RPMI7951 (cell line): ENCODE measurements at regions not wholly inside any gene's neighbourhood (a gene's known extent, or its start where the extent isn't known, plus 50 kb on each side); places are given as distances from the start of the nearest gene placed in this dataset.
"Not testable (repeated sequence)": the region's sequence is repeated elsewhere in the genome, so short reads cannot be mapped to it uniquely, and the experiment has no call there.

ENCODE experiments used
- DNase-seq: peaks from one replicate; pipeline ENCODE4 v3.0.0-alpha.2; 2012; ENCODE audit warnings: low read depth

DNA sequence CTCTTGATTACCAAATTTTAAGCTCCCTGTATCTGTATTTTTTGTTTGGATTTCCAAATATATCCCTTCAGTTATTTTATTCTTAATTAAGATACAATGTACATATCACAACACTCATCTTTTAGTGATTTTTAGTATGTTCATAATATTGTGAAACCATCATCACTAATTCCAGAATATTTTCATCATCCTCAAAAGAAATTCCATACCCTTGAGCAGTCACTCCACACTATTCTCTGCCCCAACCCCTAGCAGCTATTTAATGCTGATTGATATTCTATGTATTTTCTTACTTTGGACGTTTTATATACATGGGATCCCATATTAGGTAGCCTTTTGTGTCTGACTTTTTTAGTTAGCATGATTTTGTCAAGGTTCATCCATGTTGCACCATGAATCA, 127.4 kb upstream of the SLC8A1 start:
- no peak for DNase-seq

DNA sequence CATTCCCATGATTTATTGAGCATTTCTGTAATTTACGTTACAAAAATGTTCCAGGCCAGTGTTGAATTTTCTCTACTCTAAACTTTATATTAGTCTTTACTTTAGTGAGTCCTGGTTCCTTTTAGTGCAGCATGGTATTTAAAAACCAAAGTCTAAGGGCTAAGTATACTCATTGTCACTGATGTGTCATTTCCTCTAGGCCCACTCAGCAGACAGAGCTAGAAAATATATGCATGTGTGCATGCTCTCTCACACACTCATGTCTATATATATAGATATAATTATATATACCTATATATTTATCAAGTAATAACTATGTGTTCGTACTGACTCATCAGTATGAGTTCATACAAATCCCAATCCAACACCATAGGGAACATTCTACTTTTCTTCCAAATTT, 132.5 kb upstream of the SLC8A1 start:
- DNase-seq, result no peak

DNA sequence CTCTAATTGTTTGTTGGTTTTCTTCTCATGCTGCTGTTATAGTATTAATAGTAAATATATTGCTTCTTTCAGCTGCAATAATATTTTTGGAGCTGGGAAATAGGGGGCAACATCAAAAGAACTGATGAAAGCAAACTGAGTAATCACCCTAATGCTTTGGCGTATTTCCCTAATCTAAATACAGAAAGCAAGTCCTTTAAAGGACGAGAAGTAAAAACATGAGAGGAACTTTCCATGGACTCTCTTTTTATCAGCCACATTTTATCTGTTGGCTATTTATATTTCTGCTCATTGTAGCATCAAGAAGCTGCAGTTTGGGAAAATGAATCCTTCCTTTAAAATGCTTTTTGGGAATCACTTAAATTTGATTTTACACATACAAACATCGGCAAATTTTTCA, 139.9 kb upstream of the SLC8A1 start:
- no peak for DNase-seq

DNA sequence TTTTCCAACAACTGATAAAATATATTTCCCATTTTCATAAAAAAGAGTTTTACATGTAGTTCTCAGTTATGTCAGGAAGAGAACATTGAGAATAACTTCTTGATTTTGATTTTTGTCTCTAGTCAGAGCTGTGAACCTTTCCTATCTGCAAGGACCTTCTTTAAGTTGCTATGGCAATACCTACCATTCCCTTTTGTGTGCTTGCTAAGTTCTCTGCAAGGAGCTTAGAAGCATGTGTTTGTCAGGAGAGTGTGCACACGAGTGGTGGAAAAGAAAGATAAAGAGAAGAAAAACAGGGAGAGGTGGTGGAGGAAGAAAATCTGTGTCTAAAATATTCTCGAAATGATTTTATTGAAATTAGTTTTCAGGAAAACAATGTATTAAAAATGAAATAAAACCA, 140.3 kb upstream of the SLC8A1 start:
- DNase-seq, result no peak

DNA sequence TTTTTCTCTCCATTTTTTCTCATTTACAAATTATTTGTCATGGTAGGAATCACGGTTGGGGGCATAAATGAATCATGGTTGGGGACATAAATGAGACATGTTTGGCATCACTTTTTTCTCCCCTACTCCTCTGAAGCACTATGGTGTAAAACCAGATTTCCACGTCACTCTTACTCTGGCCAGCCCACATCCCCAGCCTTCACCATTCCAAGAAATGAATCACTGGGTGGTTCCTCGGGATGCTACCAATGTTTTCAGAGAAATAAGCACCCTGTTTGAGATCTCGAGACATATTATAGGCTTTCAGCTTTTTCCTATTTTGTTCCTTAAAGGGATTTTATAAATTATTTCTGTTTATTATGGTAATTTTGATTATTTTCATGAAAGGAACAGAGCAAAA, 155.0 kb upstream of the SLC8A1 start:
- DNase-seq, result peak; percentile 9

DNA sequence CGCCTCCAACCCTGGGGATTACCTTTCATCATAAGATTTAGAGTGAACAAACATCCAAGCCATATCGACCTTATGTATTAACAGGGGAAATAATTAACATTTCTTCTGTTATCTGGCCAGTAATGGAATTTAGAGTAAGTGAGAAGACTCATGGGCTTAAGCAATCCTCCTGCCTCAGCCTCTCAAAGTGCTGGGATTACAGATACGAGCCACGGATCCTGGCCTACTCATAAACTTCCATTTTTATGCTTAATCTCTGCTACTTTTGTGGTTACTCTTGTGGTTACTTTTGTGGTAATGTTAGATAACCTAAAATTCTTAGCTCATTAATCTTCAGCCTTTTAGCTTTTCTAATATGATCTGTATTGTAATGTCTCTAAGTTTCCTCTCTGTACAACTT, 159.3 kb upstream of the SLC8A1 start:
- peak; percentile 2 for DNase-seq

DNA sequence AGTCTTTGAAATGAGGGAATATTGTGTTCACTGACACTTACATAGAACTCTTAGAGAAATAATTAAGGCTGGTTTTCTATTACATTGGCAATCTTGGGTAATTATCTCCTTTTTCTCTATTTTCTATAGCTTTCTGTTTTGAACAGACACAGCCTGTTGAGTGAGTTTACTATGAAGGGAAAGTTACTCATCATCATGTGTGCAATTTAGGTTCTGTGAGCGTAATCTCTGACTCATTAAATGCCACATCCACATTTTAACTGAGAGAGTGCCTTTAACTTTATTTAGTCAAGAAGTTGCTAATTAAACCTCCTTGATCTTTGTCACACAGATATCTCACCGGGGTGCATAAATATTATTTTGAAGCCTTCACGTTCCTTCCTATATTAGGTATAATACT, 174.0 kb upstream of the SLC8A1 start:
- peak; percentile 54 for DNase-seq

DNA sequence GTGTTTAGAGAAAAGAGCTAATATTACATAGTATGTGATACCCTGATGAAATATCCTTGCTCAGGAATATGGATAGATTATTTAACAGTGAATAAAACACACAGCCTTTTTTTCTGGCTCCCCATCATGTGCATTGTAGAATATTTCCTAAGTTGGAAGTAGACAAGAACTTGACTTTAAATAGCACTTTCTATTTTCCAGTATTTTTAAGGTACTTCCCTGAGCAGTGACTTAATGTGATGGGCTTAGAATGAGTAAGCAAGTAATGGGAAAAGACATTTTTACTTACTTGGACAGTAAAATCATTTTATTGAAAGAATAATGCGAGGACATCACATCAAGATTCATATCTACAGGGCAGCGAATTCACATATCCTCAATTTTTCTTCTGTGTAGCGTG, 176.7 kb upstream of the SLC8A1 start:
- no peak for DNase-seq

DNA sequence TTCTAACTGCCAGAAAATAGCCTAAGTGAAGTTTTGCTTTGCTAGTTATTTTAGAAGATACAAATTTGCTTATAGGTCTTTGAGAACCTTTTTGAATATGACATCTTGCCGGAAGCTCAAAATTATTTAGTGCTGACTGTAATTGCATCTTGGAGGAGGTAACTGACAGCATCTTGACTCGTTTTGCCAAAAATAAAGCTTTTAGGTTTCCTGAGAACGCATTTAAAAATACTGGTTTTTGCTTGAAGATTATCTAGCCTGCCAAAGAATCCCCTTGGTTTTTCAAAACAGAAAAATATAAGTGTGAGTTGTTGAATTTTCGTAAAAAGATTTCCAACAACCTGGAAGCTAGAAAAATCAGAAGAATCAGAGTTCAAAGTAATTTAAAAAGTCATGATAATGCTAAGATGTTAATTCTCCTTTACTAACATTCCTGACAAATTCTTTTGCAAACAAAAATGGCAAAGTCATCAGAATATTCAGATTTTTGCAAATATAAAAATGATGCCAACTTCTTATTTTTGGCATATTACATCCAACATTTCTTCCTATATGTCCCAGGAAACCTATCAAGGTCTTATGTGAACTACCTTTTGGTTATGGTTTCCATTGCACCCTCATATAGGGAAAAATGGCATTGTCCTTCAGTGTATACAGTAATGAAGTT, 178.0 kb upstream of the SLC8A1 start:
- no peak for DNase-seq

DNA sequence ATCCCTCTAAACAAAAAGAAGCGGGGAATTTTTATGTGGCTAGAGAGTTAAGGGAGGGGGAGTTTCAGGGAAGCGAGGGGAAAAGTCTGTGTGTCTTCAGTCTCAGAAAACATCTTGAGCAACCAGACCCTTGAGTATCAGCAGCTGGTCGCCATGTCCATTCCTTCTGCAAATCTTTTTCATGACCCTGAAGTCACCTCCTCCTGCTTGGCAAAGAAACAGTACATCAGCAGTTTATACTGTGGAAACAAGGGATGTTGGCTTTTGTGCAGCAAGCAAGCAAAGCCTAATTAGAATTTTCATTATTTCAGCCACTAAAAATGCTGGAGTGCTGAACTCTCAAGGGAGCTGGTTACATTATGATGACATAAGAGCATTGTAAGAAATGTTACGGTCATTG, 187.4 kb upstream of the SLC8A1 start:
- DNase-seq, result no peak

DNA sequence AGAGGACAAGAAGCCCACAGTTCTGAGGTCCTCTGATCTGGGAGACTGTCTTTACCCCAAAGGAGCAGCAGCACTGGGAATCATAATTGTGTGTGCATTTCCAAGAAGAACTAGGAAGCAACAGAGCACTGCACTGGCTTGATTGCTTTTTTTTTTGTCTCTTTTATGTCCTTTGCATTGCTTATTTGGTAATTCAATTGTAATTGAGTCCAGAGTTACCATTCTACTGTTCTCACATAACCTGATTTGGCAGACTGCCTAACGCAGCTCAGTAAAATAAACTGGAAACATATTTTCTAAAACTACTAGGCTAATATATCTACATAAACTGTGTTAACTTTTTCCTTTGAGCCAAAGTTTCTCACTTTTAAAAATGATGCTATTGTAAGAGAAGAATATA, 190.3 kb upstream of the SLC8A1 start:
- DNase-seq, result no peak

DNA sequence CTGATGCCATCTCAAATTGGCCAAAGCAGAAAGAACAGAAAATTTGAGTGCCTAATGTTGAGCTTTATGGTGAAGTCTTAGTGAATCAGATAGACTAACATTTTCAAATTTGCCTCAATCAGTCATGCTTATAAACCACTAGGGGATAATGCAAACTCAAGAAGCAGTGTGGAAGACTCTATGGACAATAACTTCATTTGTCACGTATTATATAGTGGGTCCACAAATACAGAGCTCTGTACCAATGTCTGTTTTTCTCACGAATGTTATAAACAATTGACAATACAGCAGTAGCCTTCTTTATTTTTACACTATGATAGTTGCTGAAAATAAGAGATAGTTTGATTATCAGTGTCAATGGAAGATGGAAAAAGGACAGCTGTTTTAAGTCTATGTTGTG, 190.8 kb upstream of the SLC8A1 start:
- DNase-seq, result no peak

DNA sequence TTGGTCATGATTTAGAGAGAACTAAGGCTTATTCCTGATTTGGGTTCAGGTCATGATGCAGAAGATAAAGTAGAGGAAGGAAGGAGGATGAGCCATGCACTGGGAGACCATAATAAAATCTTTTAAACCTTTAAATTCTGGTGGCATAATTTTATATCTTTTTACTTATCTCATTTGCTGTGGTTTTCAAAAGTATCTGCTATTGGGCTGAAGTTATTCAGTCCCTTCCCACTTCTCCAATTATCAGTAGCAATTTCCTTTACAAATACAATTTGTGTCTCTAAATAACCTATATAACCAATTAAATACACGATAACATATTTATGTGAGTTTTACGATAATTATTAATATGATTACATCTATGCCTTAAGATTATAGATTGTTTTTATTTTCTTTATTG, 194.8 kb upstream of the SLC8A1 start:
- no peak for DNase-seq

DNA sequence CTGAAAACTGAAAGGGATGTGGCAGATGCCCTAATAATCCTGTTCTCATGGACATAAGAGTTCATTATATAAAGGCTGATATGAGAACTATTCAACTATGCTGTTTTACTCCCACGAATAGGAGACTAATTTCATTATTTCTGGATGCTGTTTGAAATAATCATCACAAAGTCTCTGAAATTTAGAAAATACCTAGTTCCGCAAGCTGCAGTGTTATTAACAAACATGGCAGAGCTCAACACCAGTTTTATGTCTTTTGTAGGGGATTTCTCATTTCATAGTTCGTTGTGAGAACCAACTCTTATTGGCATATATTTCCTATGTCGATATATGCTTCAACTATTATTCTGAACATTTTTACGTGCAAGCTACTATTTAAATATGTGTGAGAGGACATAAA, 200.3 kb upstream of the SLC8A1 start:
- no peak for DNase-seq

DNA sequence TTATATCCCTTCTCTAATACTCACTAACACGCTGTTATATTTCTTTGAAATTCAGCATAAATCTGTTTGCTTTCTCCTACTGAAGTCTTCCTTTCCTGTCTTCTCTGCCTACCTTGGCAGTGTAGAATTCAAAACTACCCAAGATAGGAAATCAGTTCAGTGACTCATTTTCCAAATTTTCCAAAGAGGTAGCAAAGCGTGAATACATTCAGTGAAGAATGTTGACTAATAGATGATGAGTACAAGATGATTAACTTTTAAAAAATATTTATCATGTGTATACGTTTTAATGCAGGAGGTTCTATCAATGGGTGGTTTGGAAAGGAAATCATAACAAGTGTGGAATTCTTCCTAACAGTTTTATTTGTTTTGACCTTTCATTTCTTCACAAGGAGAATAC, 201.9 kb upstream of the SLC8A1 start:
- no peak for DNase-seq

DNA sequence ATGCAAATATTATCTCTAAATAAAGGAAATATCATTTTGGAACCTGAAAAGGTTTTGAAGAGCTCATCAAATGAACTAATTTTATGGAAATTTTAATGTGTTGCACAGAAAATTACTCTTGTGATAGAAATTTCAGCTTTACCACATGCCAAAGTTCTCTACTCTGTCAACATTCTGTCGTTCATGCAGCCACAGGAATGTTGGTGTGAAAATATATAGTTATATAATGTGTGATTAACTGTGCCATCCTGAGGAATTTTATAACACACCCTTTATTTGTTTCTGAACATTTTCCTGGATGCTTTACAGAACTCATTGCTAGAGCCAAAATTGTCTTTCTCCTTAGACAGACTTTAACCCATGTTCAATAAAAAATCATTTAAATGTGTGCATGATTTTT, 202.5 kb upstream of the SLC8A1 start:
- DNase-seq, result no peak

DNA sequence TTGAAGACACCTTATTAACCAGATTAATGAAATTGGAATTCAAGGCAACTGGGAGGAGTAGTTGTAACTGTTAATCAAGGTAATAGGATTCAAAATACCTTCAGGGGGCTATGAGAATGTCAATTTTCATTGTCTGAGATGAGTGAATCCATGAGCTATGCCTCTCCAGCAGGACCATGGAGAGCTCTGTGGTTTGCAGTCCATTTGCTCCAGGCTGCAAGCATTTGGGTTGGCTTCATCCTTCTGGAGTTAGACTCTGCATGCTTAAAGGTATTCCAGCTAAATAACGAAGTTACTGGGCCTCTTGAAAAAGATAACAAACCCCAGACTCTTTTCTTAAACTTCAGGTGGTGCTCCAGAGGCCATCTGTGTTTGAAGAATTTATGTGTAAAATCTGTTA, 207.1 kb upstream of the SLC8A1 start:
- peak; percentile 22 for DNase-seq

DNA sequence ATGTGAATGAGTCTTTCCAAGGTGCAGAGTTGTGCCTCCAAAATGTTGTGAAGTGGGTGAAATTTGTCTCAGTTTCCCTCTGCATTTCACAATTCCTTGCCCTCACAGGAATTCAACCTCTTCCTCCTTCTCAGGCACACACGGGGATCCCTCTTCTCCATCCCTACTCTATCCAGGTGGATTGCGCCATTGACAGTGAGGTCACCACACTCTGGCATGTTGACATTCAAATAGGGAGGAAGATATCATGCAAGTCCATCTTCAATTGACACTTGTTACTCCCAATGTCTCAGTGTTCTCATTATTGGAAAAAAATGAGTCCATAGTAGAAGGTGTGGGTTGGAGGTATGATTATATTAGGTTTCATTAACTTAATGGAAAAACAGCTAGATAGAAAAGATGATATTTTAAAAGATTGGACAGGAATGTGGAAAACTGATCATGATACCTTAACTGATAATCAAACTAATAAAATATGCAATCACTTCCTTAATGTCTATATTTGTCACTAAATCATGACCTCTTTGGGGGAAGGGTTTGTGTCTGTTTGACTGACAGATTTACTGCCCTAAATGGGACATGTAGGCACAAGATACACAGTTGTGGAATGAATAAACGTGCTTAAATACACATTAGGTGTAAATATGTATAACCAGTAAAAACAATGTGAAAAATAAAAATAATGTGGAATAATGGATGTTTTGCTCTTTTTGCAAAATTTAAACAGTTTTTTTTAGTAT, 213.8 kb upstream of the SLC8A1 start:
- DNase-seq, result no peak

DNA sequence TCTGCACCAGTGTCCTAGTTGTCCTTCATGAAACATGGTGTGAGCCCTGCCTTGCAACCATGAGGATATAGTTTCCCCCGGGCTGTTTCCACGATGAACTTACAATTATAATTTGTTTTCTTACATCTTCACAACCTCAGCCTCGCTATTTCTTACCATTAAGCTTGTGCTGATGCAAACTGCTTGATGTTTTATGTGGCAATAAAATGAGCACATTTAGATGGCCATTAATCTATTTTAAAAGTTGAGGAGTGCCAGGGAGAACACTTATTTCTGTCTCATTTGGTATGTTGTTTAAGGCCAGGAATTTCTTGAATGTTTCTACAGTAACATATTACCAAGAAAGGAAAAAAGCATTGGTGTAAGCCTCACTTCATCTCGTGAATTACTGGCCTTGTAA, 214.5 kb upstream of the SLC8A1 start:
- DNase-seq, result no peak

DNA sequence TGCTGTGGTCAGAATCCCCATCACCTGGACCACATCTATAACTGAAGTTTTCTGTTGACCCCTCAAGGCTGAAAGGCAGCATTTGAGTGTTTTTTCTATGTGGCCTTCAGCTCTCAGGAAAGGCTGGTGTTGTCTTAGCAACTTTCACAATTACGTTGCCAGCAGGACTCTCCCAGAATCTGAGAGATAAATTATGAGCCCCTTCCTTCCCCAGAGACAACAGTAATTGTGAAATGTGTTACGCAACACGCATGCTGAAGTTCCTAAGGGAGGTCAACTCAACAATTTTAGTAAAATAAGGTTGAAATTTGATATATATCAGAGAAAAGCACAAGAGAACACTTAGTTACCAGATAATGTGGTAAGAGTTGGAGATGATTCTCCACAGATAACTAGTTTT, 216.5 kb upstream of the SLC8A1 start:
- DNase-seq, result no peak

DNA sequence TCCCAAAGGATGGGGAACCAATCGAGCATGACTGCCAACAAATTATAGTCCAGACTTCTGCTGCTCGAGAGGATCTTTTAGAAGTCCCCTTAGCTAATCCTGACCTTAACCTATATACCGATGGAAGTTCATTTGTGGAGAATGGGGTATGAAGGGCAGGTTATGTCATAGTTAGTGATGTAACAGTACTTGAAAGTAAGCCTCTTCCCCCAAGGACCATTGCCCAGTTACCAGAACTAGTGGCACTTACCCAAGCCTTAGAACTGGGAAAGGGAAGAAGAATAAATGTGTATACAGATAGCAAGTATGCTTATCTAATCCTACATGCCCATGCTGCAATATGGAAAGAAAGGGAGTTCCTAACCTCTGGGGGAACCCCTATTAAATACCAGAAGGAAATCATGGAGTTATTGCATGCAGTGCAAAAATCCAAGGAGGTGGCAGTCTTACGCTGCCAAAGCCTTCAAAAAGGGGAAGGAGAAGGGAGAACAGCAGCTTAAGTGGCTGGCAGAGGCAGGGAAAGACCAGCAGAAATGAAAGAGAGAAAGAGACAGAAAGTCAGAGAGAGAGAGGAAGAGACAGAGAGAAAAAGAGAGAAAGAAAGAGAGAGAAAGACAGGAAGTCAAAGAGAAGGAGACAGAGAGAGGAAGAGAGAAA, 224.4 kb upstream of the SLC8A1 start:
- not testable (repeated sequence) for DNase-seq

DNA sequence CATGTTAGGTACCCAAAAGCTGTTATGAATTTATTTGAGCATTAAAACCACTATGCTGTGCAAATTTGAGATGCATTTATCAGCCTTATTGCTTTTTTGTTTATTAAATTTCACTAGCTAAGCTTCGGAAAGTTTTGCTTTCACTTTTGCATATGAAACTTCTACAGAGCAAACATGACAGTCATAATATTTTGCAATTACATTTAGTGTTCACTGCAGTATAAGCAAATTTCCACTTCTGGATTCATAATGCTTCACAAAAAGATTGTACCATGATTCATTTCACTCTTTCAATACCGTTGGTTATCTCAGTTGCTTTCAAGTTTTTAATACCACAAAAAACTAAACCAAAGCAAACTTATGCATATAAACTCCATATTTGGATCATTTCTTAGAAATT, 228.7 kb upstream of the SLC8A1 start:
- DNase-seq, result peak; percentile 7

DNA sequence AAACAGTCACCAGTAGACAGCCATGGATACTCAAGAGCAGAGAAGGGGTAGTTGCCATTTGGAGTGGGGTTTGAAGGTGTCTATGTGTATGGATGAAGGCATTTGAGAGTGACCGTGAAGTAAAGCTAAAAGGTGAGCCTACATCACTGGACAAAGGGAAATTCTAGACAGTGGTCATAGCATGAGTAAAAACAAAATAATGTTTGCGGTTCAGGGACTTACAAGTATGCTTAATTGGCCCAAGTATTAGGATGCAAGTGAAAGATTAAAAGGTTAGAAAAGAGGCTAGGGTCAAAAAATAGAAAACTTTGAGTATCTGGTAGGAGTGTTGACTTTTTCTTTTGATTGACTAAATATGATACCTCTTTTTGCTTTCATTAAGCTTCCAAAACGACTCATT, 238.1 kb upstream of the SLC8A1 start:
- no peak for DNase-seq
